Testis (tissue), 2 donors: ENCODE measurements at regions not wholly inside any gene's neighbourhood (a gene's known extent, or its start where the extent isn't known, plus 50 kb on each side); places are given as distances from the start of the nearest gene placed in this dataset.

Source experiments
- POLR2A ChIP-seq: fragments of 450-650 bp; IDR thresholded peaks from one replicate; pipeline ENCODE4 v1.6.1; 2017; ENCODE audit warnings: antibody characterized with exemption, mild to moderate bottlenecking, moderate library complexity
- TF ChIP-seq, protein P1 (sequence below), 3 experiments: fragments of 450-650 bp in 2 of 3; fragments of 200-600 bp in 1 of 3; sonication (generic) in 1 of 3; IDR thresholded peaks; one replicate each; pipeline ENCODE4 v1.5.1; 2016 to 2019; ENCODE audit warnings: antibody characterized with exemption in 3 of 3, mild to moderate bottlenecking in 2 of 3, moderate library complexity in 1 of 3

DNA sequence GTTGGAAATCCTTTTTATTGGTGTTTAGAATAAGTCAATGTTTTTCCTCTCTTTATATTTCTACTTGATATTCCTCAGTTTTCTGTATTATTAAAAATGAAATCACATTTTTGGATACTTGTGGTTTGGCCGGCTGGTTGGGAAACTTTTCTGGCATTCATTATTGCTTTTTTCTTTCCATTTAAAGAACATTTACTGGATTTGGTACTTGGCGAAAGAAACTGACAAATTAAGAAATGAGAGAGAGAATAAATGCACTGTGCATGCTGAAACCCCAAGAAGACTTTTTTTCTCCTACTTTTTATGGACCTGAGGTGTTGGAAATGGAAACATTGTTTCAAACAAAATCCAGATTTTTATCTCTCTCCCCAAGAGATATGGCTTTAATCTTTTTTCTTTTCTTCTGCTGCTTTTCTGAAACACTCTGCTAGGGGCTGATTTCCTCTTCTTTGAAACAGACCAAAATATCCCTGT lies 128.4 kb downstream of the SNX18 start:
- TF ChIP-seq, protein P1, sequence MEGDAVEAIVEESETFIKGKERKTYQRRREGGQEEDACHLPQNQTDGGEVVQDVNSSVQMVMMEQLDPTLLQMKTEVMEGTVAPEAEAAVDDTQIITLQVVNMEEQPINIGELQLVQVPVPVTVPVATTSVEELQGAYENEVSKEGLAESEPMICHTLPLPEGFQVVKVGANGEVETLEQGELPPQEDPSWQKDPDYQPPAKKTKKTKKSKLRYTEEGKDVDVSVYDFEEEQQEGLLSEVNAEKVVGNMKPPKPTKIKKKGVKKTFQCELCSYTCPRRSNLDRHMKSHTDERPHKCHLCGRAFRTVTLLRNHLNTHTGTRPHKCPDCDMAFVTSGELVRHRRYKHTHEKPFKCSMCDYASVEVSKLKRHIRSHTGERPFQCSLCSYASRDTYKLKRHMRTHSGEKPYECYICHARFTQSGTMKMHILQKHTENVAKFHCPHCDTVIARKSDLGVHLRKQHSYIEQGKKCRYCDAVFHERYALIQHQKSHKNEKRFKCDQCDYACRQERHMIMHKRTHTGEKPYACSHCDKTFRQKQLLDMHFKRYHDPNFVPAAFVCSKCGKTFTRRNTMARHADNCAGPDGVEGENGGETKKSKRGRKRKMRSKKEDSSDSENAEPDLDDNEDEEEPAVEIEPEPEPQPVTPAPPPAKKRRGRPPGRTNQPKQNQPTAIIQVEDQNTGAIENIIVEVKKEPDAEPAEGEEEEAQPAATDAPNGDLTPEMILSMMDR (IDR thresholded peaks at IDR 0.05) = no peak
- TF ChIP-seq POLR2A = no peak
